Stomach (tissue), 4 donors: ENCODE measurements at regions not wholly inside any gene's neighbourhood (a gene's known extent, or its start where the extent isn't known, plus 50 kb on each side); places are given as distances from the start of the nearest gene placed in this dataset.

ENCODE experiments used
- CTCF ChIP-seq, 7 experiments: fragments of 450-650 bp in 4 of 7; fragments of 200-600 bp in 3 of 7; sonication (generic) in 3 of 7; IDR thresholded peaks; one replicate each; pipeline ENCODE4 v1.5.1; 2016 to 2019; ENCODE audit warnings: antibody characterized with exemption in 7 of 7, control low read depth in 2 of 7, mild to moderate bottlenecking in 1 of 7
- POLR2A ChIP-seq, 4 donors: fragments of 450-650 bp; IDR thresholded peaks; one replicate each; pipeline ENCODE4 v1.6.1; 2016; ENCODE audit warnings: antibody characterized with exemption in 4 of 4, control low read depth in 2 of 4, mild to moderate bottlenecking in 1 of 4, moderate library complexity in 1 of 4
- POLR2AphosphoS5 ChIP-seq, 3 donors: sonication (generic); formaldehyde crosslinking; IDR thresholded peaks; one replicate each; pipeline ENCODE4 v1.6.1; 2016; ENCODE audit warnings: antibody characterized with exemption in 3 of 3

GRCh38 chr5:174303035-174303434 is 257.5 kb downstream of the NSG2 start:
- TF ChIP-seq POLR2AphosphoS5 (IDR thresholded peaks at IDR 0.05), result no peak
- no peak for TF ChIP-seq POLR2A (IDR thresholded peaks at IDR 0.05)
- TF ChIP-seq CTCF (IDR thresholded peaks at IDR 0.05), result no peak
